SK-N-SH treated with all-trans-retinoic acid at 6 μM for 48 hours (cell line): ENCODE measurements at regions not wholly inside any gene's neighbourhood (a gene's known extent, or its start where the extent isn't known, plus 50 kb on each side); places are given as distances from the start of the nearest gene placed in this dataset.

ENCODE experiments used
- ATAC-seq: fragments of 200-7000 bp; cut with Tn5 transposase; 3 replicates; pipeline ENCODE4 v1.9.1; 2020; ENCODE audit warnings: mild to moderate bottlenecking, moderate library complexity
- ARNTL ChIP-seq: fragments of 450-650 bp; formaldehyde crosslinking; IDR thresholded peaks from 2 replicates; pipeline ENCODE4 v1.5.0; 2020; ENCODE audit warnings: low read depth, mild to moderate bottlenecking, moderate library complexity, borderline replicate concordance
- BACH2 ChIP-seq: fragments of 250-450 bp; sonication (Bioruptor Pico); IDR thresholded peaks from 2 replicates; pipeline ENCODE4 v1.9.0; 2021; ENCODE audit warnings: mild to moderate bottlenecking, borderline replicate concordance
- CSDC2 ChIP-seq: fragments of 250-450 bp; sonication (Bioruptor Pico); IDR thresholded peaks from 2 replicates; pipeline ENCODE4 v1.5.0; 2020; ENCODE audit warnings: mild to moderate bottlenecking, moderate library complexity
- ESRRG ChIP-seq: fragments of 250-450 bp; sonication (Bioruptor Pico); IDR thresholded peaks from 2 replicates; pipeline ENCODE4 v1.6.1; 2021; ENCODE audit warnings: mild to moderate bottlenecking
- GLIS3 ChIP-seq: fragments of 250-450 bp; sonication (Bioruptor Pico); IDR thresholded peaks from 2 replicates; pipeline ENCODE4 v1.5.0; 2020; ENCODE audit warnings: mild to moderate bottlenecking, moderate library complexity
- ISL1 ChIP-seq: fragments of 250-450 bp; sonication (Bioruptor Pico); IDR thresholded peaks from 2 replicates; pipeline ENCODE4 v2.1.2; 2022; ENCODE audit warnings: mild to moderate bottlenecking, moderate library complexity
- OSR1 ChIP-seq: fragments of 250-450 bp; sonication (Bioruptor Pico); IDR thresholded peaks from 2 replicates; pipeline ENCODE4 v1.8.0; 2022; ENCODE audit warnings: moderate library complexity, mild to moderate bottlenecking, inconsistent platforms
- PPARA ChIP-seq: fragments of 250-450 bp; sonication (Bioruptor Pico); IDR thresholded peaks from 2 replicates; pipeline ENCODE4 v1.5.0; 2020; ENCODE audit warnings: mild to moderate bottlenecking, borderline replicate concordance
- RARB ChIP-seq: fragments of 250-450 bp; sonication (Bioruptor Pico); IDR thresholded peaks from 2 replicates; pipeline ENCODE4 v1.8.0; 2021; ENCODE audit warnings: mild to moderate bottlenecking, moderate library complexity
- SNAI2 ChIP-seq: fragments of 250-450 bp; sonication (Bioruptor Pico); IDR thresholded peaks from 2 replicates; pipeline ENCODE4 v1.5.0; 2020; ENCODE audit warnings: mild to moderate bottlenecking, moderate library complexity
- TCF4 ChIP-seq: fragments of 250-450 bp; sonication (Bioruptor Pico); IDR thresholded peaks from 2 replicates; pipeline ENCODE4 v1.8.0; 2021; ENCODE audit warnings: mild to moderate bottlenecking, moderate library complexity, borderline replicate concordance
- TOX ChIP-seq: fragments of 250-450 bp; sonication (Bioruptor Pico); IDR thresholded peaks from 2 replicates; pipeline ENCODE4 v1.8.0; 2021; ENCODE audit warnings: mild to moderate bottlenecking, moderate library complexity, borderline replicate concordance
- ZFP3 ChIP-seq: fragments of 250-450 bp; sonication (Bioruptor Pico); IDR thresholded peaks from 2 replicates; pipeline ENCODE4 v1.5.0; 2020; ENCODE audit warnings: mild to moderate bottlenecking, moderate library complexity
- ZFP30 ChIP-seq: fragments of 450-650 bp; formaldehyde crosslinking; IDR thresholded peaks from 2 replicates; pipeline ENCODE4 v1.5.0; 2022; ENCODE audit warnings: mild to moderate bottlenecking, moderate library complexity
- ZNF565 ChIP-seq: fragments of 450-650 bp; formaldehyde crosslinking; conservative IDR thresholded peaks from 2 replicates; pipeline ENCODE4 v1.5.0; 2020; ENCODE audit warnings: low read depth, mild to moderate bottlenecking, moderate library complexity
- ZNF70 ChIP-seq: fragments of 450-650 bp; formaldehyde crosslinking; IDR thresholded peaks from 2 replicates; pipeline ENCODE4 v1.5.0; 2020; ENCODE audit warnings: mild to moderate bottlenecking, moderate library complexity
- ZNF8 ChIP-seq: fragments of 450-650 bp; formaldehyde crosslinking; IDR thresholded peaks from 2 replicates; pipeline ENCODE4 v1.5.0; 2020; ENCODE audit warnings: mild to moderate bottlenecking, moderate library complexity
- TF ChIP-seq, protein P1 (sequence below): fragments of 250-450 bp; sonication (Bioruptor Pico); IDR thresholded peaks from 2 replicates; pipeline ENCODE4 v1.5.1; 2021; ENCODE audit warnings: mild to moderate bottlenecking, moderate library complexity
- TF ChIP-seq, protein P2 (sequence below): fragments of 250-450 bp; sonication (Bioruptor Pico); IDR thresholded peaks from 2 replicates; pipeline ENCODE4 v1.5.0; 2020; ENCODE audit warnings: mild to moderate bottlenecking, moderate library complexity
- TF ChIP-seq, protein P3 (sequence below): fragments of 250-450 bp; sonication (Bioruptor Pico); IDR thresholded peaks from 2 replicates; pipeline ENCODE4 v1.8.0; 2020; ENCODE audit warnings: mild to moderate bottlenecking, moderate library complexity, borderline replicate concordance
- TF ChIP-seq, protein P4 (sequence below): fragments of 250-450 bp; sonication (Bioruptor Pico); IDR thresholded peaks from 2 replicates; pipeline ENCODE4 v1.5.1; 2020; ENCODE audit warnings: low read depth, mild to moderate bottlenecking, moderate library complexity

DNA sequence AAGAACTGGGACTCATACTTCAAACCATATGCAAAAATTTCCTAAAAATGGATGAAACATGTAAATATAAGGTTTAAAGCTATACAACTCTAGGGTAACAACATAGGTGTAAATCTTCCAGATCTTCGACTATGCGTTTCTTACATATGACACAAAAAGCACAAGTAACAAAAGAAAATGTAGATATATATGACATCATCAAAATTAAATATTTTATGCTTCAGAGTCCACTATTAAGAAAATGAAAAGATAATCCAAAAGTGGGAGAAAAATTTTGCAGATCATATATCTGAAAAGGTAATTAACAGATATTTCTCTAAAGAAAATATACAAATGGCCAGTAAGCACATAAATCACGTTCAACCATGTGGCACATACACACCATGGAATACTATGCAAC is 164.2 kb upstream of the ACTRT1 start:
- no peak for ATAC-seq
- no peak for TF ChIP-seq GLIS3 (CRISPR knock-in tag)
- no peak for TF ChIP-seq ZNF565 (CRISPR knock-in tag)
- TF ChIP-seq, protein P1, sequence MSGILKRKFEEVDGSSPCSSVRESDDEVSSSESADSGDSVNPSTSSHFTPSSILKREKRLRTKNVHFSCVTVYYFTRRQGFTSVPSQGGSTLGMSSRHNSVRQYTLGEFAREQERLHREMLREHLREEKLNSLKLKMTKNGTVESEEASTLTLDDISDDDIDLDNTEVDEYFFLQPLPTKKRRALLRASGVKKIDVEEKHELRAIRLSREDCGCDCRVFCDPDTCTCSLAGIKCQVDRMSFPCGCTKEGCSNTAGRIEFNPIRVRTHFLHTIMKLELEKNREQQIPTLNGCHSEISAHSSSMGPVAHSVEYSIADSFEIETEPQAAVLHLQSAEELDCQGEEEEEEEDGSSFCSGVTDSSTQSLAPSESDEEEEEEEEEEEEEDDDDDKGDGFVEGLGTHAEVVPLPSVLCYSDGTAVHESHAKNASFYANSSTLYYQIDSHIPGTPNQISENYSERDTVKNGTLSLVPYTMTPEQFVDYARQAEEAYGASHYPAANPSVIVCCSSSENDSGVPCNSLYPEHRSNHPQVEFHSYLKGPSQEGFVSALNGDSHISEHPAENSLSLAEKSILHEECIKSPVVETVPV (CRISPR knock-in tag) = no peak
- TF ChIP-seq OSR1 = no peak

DNA sequence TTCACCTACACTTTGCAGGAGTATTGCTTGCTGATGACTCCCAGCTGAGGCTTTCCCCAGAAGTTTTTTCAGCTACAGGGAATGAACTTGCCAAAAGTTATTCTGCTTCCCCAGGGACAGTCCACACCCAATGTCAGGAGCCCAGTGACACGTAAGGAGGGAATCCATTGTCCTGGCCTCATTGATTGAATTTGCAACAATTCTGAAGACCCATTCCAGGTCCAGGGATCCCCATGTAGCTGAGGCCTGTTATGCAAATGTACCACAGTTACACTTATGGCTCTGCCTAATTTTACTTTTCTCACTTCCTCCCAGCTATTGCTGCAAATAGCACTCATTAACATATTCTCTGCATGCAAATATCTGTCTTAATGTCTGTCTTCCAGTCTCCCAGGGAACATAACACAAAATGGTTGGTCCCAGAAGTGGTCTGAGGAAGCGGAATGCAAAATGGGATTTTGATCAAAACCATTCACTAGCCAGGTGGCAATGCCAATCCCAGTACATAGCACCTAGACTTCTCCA is 113.7 kb upstream of the ACTRT1 start:
- ATAC-seq = no peak
- TF ChIP-seq ZFP30 (no peak), CSDC2 (CRISPR knock-in tag) (no peak), SNAI2 (no peak), OSR1 (no peak), ZNF70 (CRISPR knock-in tag) (no peak), TCF4 (CRISPR knock-in tag) (no peak), ESRRG (CRISPR knock-in tag) (no peak), ZFP3 (CRISPR knock-in tag) (no peak), TOX (CRISPR knock-in tag) (no peak)
- TF ChIP-seq, protein P2, sequence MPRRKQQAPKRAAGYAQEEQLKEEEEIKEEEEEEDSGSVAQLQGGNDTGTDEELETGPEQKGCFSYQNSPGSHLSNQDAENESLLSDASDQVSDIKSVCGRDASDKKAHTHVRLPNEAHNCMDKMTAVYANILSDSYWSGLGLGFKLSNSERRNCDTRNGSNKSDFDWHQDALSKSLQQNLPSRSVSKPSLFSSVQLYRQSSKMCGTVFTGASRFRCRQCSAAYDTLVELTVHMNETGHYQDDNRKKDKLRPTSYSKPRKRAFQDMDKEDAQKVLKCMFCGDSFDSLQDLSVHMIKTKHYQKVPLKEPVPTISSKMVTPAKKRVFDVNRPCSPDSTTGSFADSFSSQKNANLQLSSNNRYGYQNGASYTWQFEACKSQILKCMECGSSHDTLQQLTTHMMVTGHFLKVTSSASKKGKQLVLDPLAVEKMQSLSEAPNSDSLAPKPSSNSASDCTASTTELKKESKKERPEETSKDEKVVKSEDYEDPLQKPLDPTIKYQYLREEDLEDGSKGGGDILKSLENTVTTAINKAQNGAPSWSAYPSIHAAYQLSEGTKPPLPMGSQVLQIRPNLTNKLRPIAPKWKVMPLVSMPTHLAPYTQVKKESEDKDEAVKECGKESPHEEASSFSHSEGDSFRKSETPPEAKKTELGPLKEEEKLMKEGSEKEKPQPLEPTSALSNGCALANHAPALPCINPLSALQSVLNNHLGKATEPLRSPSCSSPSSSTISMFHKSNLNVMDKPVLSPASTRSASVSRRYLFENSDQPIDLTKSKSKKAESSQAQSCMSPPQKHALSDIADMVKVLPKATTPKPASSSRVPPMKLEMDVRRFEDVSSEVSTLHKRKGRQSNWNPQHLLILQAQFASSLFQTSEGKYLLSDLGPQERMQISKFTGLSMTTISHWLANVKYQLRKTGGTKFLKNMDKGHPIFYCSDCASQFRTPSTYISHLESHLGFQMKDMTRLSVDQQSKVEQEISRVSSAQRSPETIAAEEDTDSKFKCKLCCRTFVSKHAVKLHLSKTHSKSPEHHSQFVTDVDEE = no peak

DNA sequence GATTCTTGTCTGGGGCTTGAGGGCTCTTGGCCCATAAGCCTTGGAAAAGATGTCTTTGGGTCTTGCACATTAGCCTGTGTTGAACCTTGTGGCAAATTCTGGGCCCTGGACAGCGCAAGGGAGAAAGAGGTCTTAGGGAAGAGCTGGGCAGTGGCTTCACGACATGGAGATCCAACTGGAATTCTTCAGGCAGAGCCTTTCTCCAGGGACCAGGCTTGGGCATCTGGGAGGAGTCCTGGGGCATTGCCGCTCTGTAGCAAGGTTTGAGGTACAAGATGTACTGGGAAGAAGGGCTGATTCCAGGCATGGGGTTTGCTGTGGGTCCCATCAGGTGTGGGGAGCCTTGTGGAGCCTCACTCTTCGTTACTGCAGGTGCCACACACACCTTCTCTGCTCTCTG is 104.0 kb upstream of the ACTRT1 start:
- TF ChIP-seq ESRRG (CRISPR knock-in tag) (no peak), OSR1 (no peak), RARB (no peak), ZFP3 (CRISPR knock-in tag) (no peak), SNAI2 (no peak), CSDC2 (CRISPR knock-in tag) (no peak), PPARA (CRISPR knock-in tag) (no peak), ZNF70 (CRISPR knock-in tag) (no peak), TOX (CRISPR knock-in tag) (no peak), ZFP30 (no peak)
- TF ChIP-seq, protein P3, sequence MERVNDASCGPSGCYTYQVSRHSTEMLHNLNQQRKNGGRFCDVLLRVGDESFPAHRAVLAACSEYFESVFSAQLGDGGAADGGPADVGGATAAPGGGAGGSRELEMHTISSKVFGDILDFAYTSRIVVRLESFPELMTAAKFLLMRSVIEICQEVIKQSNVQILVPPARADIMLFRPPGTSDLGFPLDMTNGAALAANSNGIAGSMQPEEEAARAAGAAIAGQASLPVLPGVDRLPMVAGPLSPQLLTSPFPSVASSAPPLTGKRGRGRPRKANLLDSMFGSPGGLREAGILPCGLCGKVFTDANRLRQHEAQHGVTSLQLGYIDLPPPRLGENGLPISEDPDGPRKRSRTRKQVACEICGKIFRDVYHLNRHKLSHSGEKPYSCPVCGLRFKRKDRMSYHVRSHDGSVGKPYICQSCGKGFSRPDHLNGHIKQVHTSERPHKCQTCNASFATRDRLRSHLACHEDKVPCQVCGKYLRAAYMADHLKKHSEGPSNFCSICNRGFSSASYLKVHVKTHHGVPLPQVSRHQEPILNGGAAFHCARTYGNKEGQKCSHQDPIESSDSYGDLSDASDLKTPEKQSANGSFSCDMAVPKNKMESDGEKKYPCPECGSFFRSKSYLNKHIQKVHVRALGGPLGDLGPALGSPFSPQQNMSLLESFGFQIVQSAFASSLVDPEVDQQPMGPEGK (CRISPR knock-in tag) = no peak
- TF ChIP-seq, protein P2 = no peak
- no peak for ATAC-seq

DNA sequence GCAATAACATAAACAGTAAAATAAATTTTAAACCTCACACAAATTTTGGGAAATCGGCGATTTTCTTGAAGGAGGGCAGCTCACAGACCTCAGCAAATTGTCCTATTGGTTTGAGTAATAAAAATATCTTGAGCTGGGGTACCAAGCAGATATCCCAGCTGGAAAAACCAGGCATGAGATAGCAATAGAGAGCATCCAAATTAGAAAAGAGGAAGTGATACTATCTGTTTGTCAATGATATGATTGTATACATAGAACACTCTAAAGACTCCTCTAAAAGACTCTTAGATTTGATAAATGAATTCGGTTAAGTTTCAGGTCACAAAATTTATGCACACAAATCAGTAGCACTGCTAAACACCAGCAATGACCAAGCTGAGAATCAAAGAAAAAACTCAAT is 90.5 kb upstream of the ACTRT1 start:
- no peak for ATAC-seq
- no peak for TF ChIP-seq CSDC2 (CRISPR knock-in tag)
- TF ChIP-seq GLIS3 (CRISPR knock-in tag) = no peak
- no peak for TF ChIP-seq SNAI2
- TF ChIP-seq, protein P3 (CRISPR knock-in tag) = no peak
- TF ChIP-seq, protein P4, sequence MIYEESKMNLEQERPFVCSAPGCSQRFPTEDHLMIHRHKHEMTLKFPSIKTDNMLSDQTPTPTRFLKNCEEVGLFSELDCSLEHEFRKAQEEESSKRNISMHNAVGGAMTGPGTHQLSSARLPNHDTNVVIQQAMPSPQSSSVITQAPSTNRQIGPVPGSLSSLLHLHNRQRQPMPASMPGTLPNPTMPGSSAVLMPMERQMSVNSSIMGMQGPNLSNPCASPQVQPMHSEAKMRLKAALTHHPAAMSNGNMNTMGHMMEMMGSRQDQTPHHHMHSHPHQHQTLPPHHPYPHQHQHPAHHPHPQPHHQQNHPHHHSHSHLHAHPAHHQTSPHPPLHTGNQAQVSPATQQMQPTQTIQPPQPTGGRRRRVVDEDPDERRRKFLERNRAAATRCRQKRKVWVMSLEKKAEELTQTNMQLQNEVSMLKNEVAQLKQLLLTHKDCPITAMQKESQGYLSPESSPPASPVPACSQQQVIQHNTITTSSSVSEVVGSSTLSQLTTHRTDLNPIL (CRISPR knock-in tag) = no peak
- TF ChIP-seq, protein P1 (CRISPR knock-in tag) = no peak
- TF ChIP-seq ZNF565 (CRISPR knock-in tag) = no peak
- no peak for TF ChIP-seq BACH2 (CRISPR knock-in tag)
- no peak for TF ChIP-seq ARNTL
- TF ChIP-seq TOX (CRISPR knock-in tag) = no peak
- no peak for TF ChIP-seq ZNF8 (CRISPR knock-in tag)
- no peak for TF ChIP-seq ISL1 (CRISPR knock-in tag)
- TF ChIP-seq ZNF70 (CRISPR knock-in tag) = no peak
- no peak for TF ChIP-seq RARB
